GM19455 (cell line): ENCODE measurements at regions not wholly inside any gene's neighbourhood (a gene's known extent, or its start where the extent isn't known, plus 50 kb on each side); places are given as distances from the start of the nearest gene placed in this dataset.

Experiments
- ATAC-seq: cut with Tn5 transposase; IDR thresholded peaks from one replicate; pipeline ENCODE4 v1.9.1; 2021; ENCODE audit not compliant: unreplicated experiment

DNA sequence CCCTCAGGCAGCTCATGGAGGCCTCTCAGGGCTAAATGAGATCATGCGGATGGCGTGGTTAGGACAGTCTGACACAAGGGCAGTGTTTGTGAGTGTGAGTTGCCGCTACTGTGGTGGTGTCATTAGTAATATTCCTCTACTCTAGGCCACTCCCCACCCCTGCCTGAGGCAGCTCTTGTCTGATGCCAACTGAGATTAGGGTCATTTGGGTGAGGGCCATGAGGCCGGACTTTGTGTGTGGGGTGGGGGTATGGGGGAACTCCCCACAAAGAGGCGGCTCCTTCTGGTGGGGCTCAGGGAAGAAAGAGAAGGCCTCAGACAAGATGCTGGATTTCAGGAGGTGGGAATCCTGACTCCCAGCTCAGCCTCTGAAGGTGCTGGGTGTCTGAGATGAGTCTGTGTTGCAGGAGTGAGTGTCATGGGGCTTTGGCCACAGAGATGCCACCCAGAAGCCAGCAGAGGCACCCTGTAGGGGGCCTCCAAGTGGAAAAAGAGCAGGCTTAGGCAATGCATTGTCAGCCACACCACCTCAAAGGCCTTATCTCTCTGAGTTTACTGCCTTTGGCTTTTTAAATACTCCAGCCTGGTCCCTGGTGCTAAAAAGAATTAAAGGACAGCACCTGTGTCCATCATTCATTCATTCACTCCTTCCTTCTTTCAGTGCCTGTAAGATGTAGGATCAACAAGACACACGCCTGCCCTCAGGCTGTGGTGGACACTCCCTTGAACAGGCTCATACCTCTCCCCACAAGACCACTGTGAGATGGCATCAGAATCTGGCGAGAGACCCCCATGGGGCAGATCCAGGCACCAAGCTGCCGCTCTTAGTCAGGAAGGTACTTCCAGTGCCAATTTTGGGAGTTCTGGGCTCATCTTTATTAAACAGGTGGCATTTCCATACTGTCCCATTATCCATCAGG, 175.2 kb downstream of the MRPL14 start:
- ATAC-seq, result no peak

DNA sequence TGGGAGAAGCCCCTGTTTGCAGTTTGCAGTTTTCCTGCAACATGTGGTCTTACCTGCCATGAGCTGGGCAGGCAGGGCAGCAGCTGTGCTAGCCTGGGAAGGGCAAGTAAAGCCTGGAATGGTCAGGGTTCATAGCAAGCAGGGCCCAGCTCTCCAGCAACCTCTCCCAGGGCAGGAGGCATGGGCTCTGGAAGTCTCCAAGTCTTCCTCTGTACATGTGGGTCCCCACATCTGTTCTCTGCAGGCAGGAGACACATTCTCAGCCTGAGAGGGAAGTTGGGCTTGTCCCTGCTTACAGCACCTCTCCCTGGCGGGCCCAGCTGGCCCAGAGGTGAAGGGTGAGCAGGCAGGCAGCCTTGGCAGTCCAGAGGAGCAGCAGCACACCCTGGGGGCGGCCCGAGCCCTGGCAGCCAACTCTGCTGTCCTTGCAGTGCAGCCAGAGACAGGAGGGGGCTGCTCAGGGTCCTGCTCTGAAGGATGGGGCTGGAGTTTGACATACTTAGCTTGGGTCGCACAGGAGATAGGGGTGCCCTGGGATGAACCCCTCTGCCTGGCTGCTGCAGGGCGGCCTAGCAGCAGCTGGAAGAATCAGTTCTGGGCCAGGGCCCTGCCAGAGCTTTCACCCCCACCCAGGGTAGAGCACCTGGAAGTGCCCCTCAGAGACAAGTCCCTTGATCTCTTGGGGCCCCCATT, 176.0 kb downstream of the MRPL14 start:
- ATAC-seq, result no peak

DNA sequence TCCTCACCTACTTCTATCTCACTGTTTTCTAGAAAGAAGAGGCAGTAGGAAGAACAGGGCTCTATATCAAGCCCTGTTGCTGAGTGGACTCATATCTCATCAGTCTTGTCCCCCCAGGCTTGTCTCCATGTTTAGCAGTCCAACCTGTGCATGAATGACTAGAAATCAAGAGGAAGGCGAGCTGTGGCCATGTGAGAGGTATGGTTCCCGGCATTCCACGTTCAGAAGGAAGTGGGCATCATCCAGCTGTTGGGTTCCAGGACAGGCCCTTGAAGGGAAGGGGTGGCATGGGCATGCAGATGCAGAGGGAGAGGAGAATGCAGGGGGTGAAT, 176.6 kb downstream of the MRPL14 start:
- ATAC-seq, result no peak

DNA sequence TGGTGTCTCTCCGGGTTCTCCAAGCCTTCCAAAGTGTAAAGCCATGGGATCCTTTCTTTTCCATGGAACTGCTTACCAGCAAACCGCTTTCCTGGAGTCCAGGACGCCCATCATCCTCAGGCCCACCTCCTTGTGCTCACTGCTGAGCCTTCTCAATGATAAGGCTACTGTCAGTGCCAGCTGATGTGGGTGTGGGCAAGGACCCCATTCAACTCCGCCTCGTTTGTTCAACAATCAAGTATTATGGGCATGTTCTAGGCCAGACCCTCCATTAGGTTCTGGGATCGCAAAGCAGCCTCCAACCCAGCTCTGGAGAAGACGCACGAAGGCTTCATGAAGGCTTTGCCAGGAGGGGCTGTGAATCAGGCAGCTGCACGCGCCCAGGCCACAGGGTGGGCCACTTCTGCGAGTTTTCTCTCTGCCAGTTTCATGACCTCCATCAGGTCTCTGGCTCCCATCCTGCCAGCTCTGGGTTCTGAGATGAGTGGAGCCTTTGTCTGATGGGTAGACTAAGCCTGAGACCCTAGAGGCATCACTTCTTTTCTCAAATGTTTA, 177.1 kb downstream of the MRPL14 start:
- ATAC-seq, result no peak

DNA sequence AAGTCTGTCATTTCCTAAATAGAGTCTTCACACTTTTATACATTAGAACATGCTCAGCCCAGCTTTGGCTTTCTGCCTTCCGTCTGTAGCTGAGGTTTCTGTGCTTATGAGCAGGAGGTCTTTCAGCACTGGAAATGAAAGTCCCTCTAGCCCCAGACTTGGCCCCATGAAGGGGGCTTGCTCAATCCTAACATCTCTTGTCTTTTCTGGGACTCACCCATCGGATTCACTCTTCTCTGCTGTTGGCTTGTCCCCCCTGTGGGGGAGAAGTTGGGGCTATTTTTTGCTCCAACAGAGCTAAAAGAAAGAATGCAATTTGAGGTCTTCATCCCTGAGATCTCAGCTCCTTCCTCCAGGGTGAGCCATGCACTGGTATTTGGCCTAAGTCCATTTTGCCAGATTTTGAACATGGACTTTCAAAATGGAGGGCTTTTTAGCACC, 177.7 kb downstream of the MRPL14 start:
- no peak for ATAC-seq

DNA sequence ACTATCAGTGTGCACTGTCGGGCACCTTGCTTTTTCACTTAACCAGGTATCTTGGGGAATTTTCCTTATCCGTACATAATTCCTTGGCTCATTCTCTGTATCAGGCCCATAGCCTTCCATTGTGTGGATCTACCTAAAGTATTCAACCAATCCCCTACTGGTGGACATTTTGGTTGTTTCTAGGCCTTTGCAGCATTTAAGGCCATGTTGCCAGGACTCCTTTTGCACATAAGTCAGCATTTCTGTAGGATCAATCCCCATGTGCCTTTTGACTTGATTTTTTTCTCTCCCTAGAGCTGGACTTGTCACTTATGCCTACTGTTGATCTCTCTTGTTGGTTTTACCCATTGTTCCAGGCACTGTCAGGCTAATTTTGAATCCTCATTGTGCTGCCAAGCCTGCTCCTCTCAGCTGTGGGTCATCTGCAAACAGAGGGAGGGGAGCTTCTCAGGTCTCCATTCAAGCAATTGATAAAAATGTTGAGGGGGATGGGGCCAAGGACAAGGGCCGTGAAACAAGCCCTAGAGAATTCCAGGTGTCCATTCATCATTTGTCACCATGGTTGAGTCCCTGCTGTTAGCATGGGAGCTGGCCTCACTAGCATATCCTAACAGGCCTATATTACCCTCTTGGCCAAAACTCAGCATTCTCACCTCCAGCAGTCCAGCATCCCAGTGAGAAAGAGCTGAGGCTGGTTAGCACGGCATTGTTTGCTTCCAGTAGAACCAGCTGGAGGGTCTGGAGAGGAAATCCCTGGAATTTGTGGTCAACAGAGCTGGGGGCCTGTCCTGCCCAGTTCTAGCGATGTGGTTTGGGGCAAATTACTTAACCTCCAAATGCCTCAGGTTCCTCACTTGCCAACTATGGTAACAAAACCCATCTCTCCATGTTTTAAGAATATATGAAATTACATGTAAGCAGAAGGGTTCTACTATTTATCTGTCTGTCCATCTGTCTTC, 178.4 kb downstream of the MRPL14 start:
- no peak for ATAC-seq

DNA sequence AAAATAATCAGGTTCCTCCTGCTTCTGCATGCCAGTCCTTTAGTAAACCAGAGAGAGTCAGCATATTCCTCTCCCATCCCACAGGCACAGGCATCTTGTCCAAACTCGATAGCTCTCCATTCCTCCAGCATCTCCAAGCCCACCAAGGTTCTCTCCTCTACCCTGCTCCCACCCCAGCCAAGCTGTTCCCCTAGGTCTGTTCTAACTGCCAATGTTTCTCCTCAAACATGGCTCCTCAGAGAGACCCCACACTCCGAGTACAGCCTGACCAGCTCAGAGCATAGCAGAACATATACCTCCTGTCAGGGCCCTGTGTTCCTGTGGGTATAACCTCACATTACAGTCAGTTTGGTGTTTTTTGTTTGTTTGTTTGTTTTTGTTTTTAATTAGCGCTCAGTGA, 177.8 kb downstream of the VEGFA start:
- ATAC-seq, result no peak

DNA sequence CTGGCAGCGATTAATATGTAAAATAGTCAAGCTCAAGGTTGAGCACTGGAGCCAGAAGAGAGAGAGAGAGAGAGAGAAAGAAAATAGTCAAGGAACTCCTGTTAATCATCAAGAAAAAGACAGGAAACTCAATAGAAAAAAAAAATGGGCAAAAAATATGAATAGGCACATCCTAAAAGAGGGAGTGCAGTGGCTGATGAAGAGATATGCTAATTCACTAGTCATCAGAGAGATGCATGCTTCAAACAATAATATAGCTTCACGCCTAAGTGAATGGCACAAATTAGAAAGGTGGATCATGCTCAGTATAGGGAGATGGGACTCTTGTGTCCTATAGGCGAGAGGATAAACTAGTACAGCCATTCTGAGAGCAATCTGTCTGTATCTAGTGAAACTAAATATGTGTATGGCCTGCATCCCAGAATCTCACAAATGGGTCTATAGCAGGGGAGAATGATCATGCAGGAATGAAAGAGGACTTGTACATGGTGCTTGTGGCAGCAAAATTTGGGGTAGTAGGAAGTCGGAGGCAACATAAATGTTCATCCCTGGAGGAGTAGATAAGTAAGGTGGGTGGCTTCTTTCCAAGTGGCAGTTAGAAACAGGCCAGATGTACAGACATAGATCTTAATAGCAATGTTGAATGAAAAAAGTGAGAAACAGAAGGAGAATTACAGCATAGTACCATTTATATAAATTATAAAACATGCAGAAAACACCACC, 176.8 kb downstream of the VEGFA start:
- no peak for ATAC-seq

DNA sequence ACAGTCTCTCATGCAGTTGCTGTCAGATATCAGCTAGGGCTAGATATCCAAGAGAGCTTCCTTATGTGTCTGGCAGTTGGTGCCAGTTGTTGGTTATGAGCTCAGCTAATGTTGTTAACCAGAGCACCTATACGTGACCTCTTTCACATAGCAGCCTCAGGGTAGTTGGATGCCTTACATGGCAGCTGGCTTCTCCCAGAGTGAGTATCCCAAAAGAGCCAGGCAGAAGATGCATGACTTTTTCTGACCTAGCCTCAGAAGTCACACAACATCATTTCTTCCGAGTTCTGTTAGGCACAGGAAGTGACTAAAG, 175.7 kb downstream of the VEGFA start:
- ATAC-seq, result no peak

DNA sequence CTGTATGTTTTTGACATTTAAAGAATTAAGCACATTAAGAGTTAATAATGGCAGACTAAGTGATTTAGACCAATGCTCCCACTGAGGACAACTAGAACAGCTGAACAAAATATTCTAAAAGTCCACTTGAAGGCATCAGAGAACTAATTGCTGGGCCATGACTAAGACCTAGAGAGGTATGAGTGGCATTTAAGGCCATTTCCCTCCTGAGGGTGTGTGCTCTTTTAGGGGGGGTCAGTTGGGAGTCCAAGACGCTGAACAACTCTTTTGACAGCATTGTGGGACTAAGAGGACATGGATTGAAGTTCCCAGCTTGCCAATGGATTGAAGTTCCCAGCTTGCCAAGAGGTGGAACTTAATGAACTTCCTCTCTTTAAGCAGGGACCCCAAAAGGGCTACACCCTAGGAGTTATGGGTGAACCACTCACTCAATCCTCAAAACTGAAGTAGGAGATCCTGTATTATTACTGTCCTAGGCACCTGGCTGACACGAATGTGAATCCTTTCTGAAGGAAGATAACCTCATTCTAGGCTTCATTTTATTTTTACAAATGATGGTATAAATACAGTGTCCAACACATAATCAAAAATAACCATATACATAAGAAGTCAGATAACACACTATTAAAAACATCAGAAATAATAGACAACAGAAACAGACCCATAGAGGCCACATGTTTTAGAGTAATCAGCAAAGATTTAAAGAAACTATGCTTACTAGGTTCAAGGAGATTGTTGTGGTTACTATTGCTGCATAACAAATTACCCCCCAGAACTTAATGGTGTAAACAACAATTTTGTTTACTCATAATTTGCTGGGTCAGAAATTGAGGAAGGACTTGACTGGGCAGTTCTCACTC, 175.1 kb downstream of the VEGFA start:
- no peak for ATAC-seq

DNA sequence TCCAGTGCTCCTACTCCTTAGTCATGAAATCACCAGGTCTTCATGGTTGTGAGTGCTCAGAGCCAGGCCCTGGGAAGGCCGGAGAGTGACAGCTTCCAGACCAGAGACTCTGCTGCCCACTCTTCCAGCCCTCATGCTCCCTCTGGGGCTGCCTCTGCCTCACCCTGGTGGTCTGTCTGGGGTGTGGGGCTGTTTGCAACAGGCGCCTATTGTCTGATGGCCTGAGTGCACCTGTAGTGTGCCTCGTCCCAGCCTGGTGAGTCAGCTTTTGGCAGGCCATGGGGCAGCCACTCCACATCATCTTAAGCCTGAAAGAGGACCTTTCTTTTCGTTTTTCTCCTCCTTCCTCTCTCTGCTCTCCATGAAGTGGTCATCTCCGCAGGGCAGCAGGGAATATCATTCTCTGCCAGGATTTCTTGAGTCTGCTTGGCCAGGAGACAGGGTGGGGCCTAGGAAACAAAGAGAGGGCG, 173.8 kb downstream of the VEGFA start:
- ATAC-seq, result no peak

DNA sequence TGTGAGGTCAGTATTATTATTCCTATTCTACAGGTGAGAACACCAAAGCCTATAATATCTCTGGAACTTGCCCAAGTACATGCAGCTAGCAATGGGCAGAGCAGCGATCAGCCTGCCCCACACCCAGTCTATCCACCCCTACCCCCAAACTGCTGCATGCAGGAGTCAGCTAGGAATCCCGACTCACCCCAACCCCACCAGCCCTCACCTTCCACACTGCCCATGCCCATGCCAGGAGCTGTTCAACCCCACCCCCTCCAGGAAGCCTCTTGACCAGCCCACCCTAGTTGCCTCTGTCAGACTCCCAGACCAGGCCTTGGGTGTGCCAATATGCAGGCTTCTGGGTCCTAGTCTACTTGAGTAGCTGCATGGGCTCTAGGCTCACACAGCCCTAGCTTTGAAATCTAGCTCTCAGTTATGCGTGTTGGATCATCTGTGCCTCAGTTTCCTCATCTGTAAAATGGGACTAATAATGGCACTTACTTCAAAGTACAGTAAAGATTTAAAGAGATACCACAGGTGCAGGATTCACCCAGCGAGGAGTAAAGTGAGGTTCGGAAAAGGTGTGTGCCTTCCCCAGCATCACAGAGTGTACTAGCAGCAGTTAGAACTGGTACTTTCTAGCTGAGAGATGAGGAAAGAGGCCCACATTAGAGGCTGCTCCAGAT, 173.2 kb downstream of the VEGFA start:
- no peak for ATAC-seq

DNA sequence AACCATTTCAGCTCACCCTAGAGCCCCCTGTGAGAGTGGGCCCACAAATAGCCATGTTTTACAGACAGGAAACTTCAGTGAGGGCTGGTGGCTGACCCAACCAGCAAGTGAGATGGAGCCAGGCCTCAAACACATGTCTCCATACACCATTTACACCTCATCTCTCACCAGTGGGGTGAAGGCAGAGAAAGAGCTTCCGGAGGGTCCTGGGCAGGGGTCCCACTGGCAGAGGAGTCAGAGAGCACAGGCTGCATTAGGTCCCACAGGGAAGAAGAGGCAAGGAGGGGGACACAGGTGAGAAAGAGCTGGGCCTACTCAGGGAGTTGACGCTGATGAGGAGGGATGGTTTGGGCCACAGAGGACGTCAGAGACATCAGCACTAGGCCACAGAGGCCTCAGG, 172.6 kb downstream of the VEGFA start:
- ATAC-seq, result no peak

DNA sequence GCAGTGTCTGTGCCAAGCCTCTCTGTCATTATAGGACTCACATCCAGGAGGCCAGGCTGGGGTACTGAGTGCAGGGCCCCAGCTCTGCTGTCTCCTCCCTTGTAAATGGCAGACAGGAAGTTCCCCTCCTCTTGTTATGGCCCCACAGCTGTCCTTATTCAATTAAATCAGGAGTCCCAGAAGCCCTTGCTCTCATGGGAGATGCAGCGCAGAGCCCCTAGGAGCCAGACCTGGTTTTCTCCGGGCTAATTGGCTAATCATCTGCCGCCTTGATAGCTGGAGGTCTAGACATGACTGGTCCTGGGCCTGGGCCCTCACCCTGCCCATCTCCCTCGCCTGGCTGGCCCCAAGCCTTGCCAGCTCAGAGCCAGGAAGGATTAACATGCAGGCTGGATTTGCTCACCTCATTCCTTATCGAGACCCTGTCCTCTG, 172.0 kb downstream of the VEGFA start:
- no peak for ATAC-seq

DNA sequence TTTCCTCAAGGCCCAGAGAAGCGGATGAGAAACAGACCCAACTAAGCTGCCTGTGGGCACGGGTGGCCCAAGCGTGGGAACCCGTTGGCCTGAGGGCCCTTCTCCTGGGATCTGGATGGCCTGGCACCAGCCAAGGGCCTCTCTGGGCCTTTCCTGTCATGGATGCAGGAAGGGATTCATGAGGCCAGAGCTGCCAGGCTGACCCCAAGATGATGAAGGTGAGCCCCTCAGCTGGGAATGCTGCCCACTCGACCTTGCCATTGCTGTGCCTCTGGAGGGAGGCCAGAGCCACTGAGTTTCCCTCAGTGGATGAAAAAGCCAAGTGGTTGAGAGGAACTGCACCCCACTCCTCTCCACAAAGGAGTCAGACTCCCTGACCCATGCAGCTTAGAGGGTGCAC, 171.2 kb downstream of the VEGFA start:
- ATAC-seq, result no peak

DNA sequence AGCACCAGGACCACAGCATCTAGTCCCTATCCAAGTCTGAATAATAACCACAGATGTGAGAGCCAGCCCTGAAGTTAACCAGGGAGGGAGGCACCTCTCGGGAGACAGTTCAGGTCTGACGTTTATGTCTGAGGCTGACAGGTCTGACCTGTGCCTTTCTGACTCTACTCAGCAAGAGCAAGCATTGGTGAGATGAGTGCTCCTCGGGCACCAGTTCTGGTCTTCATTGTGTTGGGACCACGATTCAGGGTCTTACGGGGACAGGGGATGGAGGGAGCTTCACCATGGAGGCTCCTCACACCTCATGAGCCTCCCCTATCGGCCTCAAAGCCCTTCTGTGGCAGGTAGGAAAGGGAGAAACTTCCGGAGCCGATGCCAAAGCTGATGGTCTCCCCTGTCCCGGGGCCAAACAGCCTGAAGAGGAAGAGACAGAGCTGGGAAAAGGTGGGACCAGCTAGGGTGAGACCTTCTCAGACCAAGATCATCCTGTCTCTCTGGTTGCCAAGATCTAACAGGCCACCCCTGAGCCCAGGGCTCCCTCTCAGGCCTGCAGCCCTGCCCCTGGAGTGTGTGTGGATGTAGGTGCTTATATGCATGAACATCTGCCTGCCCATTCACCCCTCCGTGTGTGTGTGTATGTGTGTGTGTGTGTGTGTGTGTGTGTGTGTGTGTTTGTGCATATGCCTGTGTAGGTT, 170.5 kb downstream of the VEGFA start:
- ATAC-seq, result no peak

DNA sequence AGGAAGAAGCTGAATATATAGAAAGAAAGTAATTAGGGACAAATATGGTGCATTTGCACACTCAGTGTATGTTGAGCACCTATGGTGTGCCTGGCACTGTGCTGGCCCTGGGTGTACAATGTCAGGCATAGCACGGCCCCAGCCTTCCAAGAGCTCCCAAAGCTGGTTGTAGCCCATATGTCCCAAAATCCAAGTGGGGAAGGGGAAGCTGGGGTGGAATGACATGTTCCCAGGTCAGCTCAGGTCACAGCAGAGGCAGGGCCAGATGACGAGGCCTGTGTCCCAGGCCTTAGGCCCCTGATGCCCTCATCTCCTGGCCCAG, 170.0 kb downstream of the VEGFA start:
- no peak for ATAC-seq

DNA sequence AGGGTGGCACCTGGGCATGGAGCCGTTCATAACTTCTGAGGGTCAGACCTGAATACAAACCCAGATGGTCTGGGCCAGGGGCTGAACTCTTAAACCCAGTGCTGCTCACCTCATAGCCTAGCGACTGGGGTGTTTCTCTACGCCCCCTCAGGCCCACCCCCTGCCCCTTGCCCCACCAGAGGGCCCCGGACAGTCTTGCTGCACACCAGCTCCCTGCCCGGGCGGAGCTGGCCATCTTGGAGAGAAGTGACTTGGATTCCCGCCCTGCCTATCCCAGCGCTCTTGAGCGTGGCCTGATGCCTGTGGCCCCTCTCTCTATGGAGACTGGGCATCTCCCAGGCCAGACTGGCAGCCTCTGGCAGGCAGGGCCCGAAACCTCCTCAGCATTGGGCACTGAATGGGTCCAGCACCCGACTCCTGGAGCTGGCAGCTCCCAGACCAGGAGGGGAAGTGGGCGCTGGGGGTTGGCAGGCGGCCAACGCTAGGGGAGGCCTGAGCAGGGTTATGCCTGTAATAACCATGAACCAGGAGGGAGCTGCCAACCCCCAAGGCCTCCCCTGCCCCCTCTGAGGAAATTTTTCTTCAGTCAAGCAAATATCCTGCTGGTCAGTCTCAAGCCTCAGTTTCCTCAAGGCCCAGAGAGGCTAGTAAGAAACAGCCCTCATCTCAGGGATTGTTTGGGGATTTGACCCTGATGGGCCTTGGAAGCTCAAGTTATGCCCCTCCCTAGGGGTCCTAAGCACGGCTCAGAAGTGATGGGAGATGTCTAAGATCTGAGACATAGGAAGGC, 169.5 kb downstream of the VEGFA start:
- no peak for ATAC-seq
